ENCODE measurements at regions not wholly inside any gene's neighbourhood (a gene's known extent, or its start where the extent isn't known, plus 50 kb on each side); places are given as distances from the start of the nearest gene placed in this dataset.

DNA sequence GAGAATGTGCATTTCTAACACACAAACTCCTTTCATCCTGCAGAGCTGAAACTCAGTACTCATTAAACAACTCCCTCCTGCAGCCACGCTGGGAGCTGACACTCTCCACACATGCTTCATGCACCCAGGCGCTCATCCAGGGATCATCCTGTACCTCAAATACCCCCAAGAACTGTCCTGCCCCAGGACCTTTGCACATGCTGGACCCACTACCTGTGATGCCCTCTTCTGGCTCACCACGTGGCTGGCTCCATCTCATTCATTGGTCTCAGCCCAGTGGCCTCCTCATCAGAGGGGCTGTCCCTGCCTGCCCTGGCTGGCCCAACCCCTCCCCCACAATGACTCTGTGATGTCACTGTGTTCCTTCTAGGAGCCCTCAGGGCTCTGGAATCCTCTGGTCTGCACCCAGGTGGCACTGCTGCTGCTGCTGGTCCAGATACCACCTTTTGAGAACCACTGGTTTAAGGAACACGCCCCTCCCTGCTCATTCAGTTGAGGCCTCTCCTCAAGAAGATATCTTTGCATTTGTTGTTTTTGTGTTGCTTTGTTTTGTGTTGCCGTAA lies 160.9 kb upstream of the FOXF1 start:
- TF ChIP-seq CTCF (IDR thresholded peaks at IDR 0.05) (no peak), EP300 (IDR thresholded peaks at IDR 0.05) (no peak)

Data from tibial nerve (tissue), 4 donors.